ENCODE measurements at regions not wholly inside any gene's neighbourhood (a gene's known extent, or its start where the extent isn't known, plus 50 kb on each side); places are given as distances from the start of the nearest gene placed in this dataset.
A peak's percentile ranks its signal among the peaks of the same experiment; 100 is the strongest.

DNA sequence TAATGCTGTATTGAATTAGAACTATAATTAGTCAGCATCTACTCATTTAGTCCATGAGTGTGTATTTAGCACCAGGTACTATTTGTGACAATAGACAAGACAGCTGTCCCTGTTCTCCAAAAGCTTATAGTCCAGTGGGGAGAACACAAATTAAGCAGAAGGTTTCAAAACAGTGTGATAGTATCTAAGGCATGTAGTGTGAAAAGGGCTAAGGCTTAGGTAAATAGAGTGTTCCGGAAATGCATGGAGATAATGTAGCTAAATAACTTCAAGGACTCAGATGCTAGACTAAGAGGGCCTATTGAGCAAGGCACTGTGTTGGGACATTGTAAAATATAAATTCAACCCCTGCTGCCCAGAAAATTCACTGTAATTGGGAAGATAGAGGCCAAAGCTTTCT lies 144.1 kb upstream of the MIR17HG start:
- Histone ChIP-seq H4K20me1 (replicated peaks; ENCODE audit: control insufficient read depth, insufficient read depth, low read length) (no peaks in the 10 kb centered on the region), H2AFZ (ENCODE audit: low read depth, low read length) (no peak overlapping the region), H3K9me1 (ENCODE audit: control insufficient read depth, insufficient read depth, low read length) (no peaks in the 10 kb centered on the region), H3K27me3 (ENCODE audit: control insufficient read depth in 2 of 2, insufficient read depth in 2 of 2, low read length in 2 of 2) (no peaks in the 10 kb centered on the region), H3K27ac (ENCODE audit: extremely low read depth, low read depth, low read length) (no peak overlapping the region), H3K4me3 (no peak overlapping the region), H3K9ac (ENCODE audit: insufficient read depth in 1 of 2, low read depth in 2 of 2, low read length in 2 of 2) (no peak overlapping the region), H3K79me2 (ENCODE audit: control insufficient read depth, insufficient read depth, low read length) (no peaks in the 10 kb centered on the region), H3K9me3 (replicated peaks; ENCODE audit: control insufficient read depth, insufficient read depth, low read depth, low read length) (no peaks in the 10 kb centered on the region), H3K4me1 (replicated peaks in 1 of 2; ENCODE audit: control insufficient read depth in 2 of 2, insufficient read depth in 2 of 2, low read length in 2 of 2) (no peaks in the 10 kb centered on the region), H3K36me3 (ENCODE audit: control insufficient read depth, insufficient read depth, low read length) (no peaks in the 10 kb centered on the region), H3K4me2 (ENCODE audit: insufficient read depth, low read length) (no peak overlapping the region)
- BruUV-seq (replicated peaks), result no TSS peak
- TF ChIP-seq POLR2AphosphoS2 (IDR thresholded peaks at IDR 0.05; ENCODE audit: low read length) (no peak), FOXA3 (CRISPR knock-in tag; conservative IDR thresholded peaks at IDR 0.05 in 1 of 2, IDR thresholded peaks at IDR 0.05 in 1 of 2) (peak in 1 of 2 experiments; percentile 53; a peak in 1 of 4 replicates)
- ATAC-seq, result no peak; the same call in 2 of the 3 replicates
- ChIA-PET POLR2A (interaction anchor here (0.8 to 1.2 kb wide), 5 partner anchors 9 to 29 kb away, joined by 3 to 5 read pairs (median 4); no protein-coding TSS in a partner anchor), CTCF (ENCODE audit: low intra/inter-chr PET ratio) (no interaction called here)
- WGBS (ENCODE audit: insufficient coverage, low coverage, missing lambda C conversion rate), result 2% methylated on average over 1 of the region's 1 CpG
- DNase-seq (ENCODE audit: extremely low read depth in 1 of 4, low spot score in 3 of 4), result no peak
- intact Hi-C loops (cut with micrococcal nuclease), result no loop called here
- FAIRE-seq, result no peak
- in situ Hi-C loops (cut with MboI), result no loop called here

DNA sequence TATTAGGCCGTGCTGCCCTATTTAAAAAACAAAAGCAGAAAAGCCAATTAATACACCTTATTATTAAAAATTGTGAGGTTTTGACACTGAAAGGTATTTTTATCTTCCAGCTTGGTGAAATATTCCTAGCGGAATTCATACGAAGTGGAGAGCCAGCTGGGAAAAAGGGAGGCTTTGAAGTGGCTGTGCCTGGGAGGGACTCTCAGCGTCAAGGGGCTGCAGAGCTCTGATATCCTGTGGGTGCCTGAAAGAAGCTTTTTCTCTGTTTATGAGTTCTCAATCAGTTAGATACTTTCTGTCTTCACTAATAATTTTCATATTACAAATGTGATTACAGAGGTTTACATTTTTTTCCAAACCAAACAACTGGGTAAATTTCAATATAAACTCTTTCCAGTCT lies 140.2 kb upstream of the MIR17HG start:
- H4K20me1 ChIP-seq (replicated peaks; ENCODE audit: control insufficient read depth, insufficient read depth, low read length), result no peaks in the 10 kb centered on the region
- H3K9me1 ChIP-seq (ENCODE audit: control insufficient read depth, insufficient read depth, low read length), result no peaks in the 10 kb centered on the region
- H3K36me3 ChIP-seq (ENCODE audit: control insufficient read depth, insufficient read depth, low read length), result no peaks in the 10 kb centered on the region
- H3K27ac ChIP-seq (ENCODE audit: extremely low read depth, low read depth, low read length), result no peak overlapping the region
- no peak for DNase-seq (ENCODE audit: extremely low read depth in 1 of 4, low spot score in 3 of 4)
- POLR2A ChIA-PET, result no interaction called here
- no TSS peak for BruUV-seq (replicated peaks)
- no peaks in the 10 kb centered on the region for H3K79me2 ChIP-seq (ENCODE audit: control insufficient read depth, insufficient read depth, low read length)
- no peak for ATAC-seq
- no peak overlapping the region for H3K4me3 ChIP-seq
- H3K27me3 ChIP-seq (ENCODE audit: control insufficient read depth in 2 of 2, insufficient read depth in 2 of 2, low read length in 2 of 2), result no peaks in the 10 kb centered on the region
- in situ Hi-C loops (cut with MboI), result no loop called here
- no peak for FAIRE-seq
- no peak overlapping the region for H2AFZ ChIP-seq (ENCODE audit: low read depth, low read length)
- no peak for TF ChIP-seq FOXA1 (IDR thresholded peaks at IDR 0.05; ENCODE audit: borderline replicate concordance)
- TF ChIP-seq KLF10 (CRISPR knock-in tag; IDR thresholded peaks at IDR 0.05), result no peak
- TF ChIP-seq ELF1 (tag; IDR thresholded peaks at IDR 0.05), result no peak
- TF ChIP-seq ZNF551 (CRISPR knock-in tag; IDR thresholded peaks at IDR 0.05), result no peak
- no peak for TF ChIP-seq ZNF217 (CRISPR knock-in tag; IDR thresholded peaks at IDR 0.05)
- TF ChIP-seq ASH1L (IDR thresholded peaks at IDR 0.05; ENCODE audit: borderline replicate concordance, low read depth, partially characterized antibody), result no peak
- TF ChIP-seq TCF3 (CRISPR knock-in tag; IDR thresholded peaks at IDR 0.05), result no peak
- WGBS (ENCODE audit: insufficient coverage, low coverage, missing lambda C conversion rate), result 1% methylated on average over 4 of the region's 4 CpGs
- intact Hi-C loops (cut with micrococcal nuclease), result no loop called here
- CTCF ChIA-PET (ENCODE audit: low intra/inter-chr PET ratio), result no interaction called here
- no peak overlapping the region for H3K9ac ChIP-seq (ENCODE audit: insufficient read depth in 1 of 2, low read depth in 2 of 2, low read length in 2 of 2)
- no peak overlapping the region for H3K4me2 ChIP-seq (ENCODE audit: insufficient read depth, low read length)
- H3K4me1 ChIP-seq (replicated peaks in 1 of 2; ENCODE audit: control insufficient read depth in 2 of 2, insufficient read depth in 2 of 2, low read length in 2 of 2), result no peaks in the 10 kb centered on the region
- no peaks in the 10 kb centered on the region; the same call in 1 of the 2 replicates for H3K9me3 ChIP-seq (replicated peaks; ENCODE audit: control insufficient read depth, insufficient read depth, low read depth, low read length)

All from K562 (cell line).